Activated CD8-positive, alpha-beta memory T cell treated with anti-CD3 and anti-CD28 coated beads, Interleukin-2, amount 50 U/mL, for 1 hour (primary cell): ENCODE measurements at regions not wholly inside any gene's neighbourhood (a gene's known extent, or its start where the extent isn't known, plus 50 kb on each side); places are given as distances from the start of the nearest gene placed in this dataset.

ENCODE experiments used
- DNase-seq: peaks from one replicate; pipeline ENCODE4 v3.0.0-alpha.2; 2020; ENCODE audit errors: extremely low read depth

DNA sequence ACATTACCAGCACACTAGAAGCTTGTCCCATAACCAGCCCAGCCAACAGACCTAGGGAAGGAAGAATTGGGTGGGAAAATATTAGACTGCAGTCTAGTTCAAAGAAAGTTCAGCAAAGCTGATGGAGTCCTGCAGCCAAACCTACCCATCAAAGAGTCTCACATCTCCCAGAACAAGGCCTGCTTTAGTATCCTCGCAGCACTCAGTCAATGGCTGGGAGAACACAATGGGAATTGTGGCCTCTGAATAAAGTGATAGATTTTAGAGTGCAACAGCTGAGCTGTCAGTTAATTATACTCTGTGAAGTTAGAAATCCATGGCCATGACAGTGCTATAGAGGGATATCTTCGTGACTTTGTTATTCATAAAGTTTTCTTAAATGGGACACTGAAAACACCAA lies 207.2 kb upstream of the NAALADL2 start:
- no peak for DNase-seq

- DNase-seq, result no peak
Measured at GRCh38 chr3:174659511-174659910, 199.6 kb upstream of the NAALADL2 start.

DNA sequence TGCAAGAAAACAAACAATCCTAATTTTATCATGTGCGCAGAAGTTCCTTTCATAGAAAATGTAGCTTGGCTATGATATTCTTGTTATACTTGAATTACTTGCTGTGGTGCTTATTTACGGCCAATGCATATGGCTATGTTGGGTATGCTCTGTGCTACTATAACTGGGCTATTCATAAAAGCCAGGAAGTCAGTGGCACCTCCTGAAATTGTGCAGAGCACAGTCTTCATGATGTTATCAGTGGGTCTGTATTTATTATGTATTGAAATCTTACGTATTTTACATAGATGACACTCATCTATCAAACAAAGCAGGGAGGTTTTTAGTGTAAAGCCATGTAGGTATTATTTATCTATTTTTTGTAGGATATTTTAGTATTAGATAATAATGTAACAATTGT lies 196.5 kb upstream of the NAALADL2 start:
- DNase-seq, result no peak

GRCh38 chr3:174667386-174667785 lies 191.7 kb upstream of the NAALADL2 start:
- no peak for DNase-seq

GRCh38 chr3:174675406-174675805 lies 183.7 kb upstream of the NAALADL2 start:
- no peak for DNase-seq

DNA sequence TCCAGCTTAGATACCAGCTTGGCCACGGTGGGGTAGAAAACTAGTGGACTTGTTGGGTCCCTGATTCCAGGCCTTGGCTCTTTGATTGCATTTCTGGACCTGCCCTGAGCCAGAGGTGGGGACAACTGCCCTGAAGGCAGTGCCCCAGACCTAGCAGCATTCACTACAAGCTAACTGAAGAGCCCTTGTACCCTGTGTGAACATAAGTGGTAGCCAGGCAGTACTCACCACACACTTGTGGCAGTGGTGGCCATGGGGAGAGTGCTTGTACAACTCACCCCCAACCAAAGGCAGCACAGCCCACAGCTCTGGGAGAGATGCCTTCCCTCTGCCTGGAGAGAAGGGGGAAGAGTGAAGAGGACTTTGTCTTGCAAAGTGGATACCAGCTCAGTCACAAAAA lies 177.3 kb upstream of the NAALADL2 start:
- no peak for DNase-seq

- DNase-seq, result no peak
Measured at GRCh38 chr3:174685796-174686195, 173.3 kb upstream of the NAALADL2 start.

DNA sequence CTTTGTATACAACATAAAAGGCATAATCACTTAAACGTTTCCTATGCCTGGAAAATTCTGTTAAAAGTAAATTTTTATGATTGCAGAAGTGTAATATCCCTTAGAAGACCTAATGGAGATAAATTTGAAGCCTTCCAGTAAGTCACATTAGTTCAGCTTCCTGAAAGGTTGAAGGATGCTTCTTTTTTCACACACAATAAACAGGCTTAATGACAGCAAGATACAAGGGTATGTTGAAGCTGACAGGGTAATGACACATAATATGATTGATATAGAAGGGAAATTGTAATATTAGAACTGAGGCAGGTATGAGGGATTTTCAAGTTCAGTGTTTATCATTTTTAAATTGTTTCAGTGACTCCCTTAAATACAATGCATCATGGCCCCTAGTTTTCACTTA lies 161.8 kb upstream of the NAALADL2 start:
- no peak for DNase-seq

GRCh38 chr3:174700736-174701135 lies 158.4 kb upstream of the NAALADL2 start:
- DNase-seq, result no peak

- no peak for DNase-seq
Measured at GRCh38 chr3:174710612-174711011, 148.5 kb upstream of the NAALADL2 start.

DNA sequence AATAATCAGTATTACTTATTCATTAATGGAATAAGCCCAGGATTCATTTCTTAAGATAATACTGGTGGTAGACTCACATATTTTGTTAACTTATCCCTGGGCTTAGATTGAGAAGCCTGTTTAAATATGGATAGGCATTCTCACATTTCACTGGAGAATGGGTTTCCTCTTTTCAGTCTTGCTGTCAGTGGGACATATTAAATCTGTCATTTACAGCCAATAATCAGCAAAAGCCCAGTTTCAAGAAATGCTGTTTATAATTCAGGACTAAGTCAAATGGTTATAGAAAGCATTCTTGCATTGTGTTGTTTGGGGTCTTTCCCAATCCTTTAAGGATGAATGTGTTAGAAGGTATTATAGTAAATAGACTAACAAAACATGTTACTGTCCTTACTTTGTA lies 143.7 kb upstream of the NAALADL2 start:
- no peak for DNase-seq

DNA sequence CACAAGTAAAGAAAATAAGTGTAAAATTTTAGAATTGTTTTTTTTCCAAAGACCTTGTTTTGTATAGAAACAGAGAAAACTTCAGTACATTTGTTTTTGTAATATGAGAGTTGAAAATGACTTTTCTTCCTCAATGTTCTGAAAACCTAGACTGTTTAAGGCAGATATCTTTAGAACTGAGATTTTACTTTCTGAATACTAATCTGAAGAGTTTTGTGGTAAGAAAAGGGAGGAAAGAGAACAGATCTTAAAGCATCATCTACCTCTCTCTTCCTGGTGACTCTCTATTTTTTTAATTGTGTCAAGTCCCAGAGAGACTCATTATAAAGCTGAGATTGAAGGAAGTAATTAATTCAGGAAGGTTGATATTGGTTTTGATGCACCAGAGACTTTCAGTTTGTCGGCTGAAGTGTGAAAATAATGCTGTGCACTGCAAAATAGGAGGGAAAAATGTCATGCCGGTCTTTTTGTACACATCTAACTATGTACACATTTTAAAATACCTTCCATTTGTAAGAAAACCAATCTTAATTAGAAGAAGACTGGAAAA lies 142.1 kb upstream of the NAALADL2 start:
- DNase-seq, result no peak

- DNase-seq, result no peak
Measured at GRCh38 chr3:174720717-174721116, 138.4 kb upstream of the NAALADL2 start.

GRCh38 chr3:174725303-174725702 lies 133.8 kb upstream of the NAALADL2 start:
- DNase-seq, result no peak

DNA sequence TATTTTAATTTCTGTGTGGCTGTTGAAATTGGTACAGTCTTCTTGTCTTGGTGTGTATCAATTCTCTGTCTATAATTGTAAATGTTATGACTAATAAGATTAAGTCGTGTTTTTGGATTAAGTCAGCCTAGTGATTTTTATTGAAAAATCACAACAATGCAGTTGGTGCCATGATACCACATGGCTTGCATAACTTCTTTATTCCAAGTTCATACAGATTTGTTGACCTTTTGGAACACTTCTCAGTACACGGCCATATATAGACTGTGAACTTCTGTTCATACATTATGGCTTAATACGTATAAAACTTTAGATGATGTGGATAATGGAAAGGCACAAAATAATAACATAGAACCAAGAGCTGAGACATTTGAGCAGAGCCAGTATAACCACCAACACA lies 121.2 kb upstream of the NAALADL2 start:
- DNase-seq, result no peak

DNA sequence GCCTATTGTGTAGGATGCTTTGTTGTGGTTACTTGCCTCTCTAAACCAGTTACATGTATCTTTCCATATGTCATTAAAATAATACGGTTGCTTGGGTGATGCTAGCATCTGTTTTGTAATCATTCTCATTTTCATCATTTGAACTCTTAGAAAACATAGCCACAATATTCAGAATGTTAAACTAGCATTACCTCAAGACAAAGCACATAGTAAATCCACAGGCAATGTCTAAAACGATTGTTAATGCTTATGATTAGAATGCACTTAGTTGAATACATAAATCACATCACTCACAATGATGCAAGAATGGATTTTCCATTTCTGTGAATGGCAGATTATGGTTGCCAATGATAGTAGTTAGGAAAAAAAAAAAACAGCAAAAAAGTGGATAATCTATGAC lies 110.0 kb upstream of the NAALADL2 start:
- DNase-seq, result no peak

DNA sequence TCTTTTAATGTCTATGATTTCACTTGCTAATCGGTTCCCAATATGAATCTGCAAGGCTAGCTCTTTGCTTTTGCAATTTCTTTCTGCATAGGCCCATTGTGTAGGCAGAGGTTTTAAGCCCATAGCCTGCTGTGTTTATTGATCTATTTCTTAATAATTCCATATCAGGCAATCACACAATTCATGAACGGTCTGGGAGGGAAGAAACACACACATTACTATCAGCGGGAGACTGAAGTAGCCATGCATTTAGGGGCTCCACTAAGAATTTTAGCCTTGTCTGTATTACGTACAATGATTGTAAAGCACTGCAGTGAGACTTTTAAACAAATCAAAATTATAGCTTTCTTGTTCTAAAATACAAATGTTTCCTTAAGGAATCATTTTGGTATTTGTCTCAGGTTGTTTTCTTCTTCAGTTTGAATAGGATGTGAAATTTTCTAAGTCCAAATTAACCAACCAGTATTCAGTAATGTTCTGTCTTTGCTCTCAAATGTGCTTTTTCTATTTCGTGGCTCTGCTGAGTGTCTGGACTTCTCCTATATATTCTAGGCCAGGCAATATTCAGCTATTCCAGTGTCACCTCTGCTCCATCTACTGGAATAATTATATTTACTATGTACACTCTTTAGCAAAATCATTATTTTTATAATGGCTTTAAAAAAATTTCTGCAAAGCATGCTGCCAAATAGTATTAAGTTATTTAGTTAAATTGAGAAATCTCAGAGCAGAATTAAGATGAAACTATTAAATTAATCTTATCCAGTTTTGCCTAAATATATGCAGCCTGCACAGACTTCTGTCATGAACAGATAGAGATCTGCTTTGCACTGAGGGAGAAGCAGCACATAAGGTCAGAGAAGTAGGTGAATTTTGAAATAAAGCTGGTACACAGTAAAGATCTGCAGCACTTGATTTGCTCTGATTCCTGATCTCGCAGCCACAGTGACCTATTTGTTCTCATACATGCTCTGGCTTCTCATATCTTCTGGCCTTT lies 103.0 kb upstream of the NAALADL2 start:
- DNase-seq, result no peak

GRCh38 chr3:174758943-174759342 lies 100.2 kb upstream of the NAALADL2 start:
- no peak for DNase-seq

DNA sequence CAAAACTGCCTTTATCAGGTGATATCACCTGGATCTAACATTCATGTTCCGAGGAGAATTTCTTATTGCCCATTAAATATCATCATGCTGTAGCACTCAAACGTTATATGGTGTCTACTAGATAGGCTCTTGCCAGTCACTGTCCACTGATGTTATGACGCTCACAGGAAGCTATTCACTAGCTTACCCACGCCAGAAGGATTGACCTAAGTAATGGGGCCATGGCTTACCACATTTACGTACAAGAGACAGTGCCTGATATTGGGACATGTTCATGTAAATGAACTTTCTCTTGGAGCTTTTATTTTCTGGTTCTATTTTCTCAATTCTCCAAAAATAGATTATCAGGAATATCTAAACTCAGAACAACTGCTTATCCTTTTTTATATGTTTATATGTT lies 91.7 kb upstream of the NAALADL2 start:
- DNase-seq, result no peak

DNA sequence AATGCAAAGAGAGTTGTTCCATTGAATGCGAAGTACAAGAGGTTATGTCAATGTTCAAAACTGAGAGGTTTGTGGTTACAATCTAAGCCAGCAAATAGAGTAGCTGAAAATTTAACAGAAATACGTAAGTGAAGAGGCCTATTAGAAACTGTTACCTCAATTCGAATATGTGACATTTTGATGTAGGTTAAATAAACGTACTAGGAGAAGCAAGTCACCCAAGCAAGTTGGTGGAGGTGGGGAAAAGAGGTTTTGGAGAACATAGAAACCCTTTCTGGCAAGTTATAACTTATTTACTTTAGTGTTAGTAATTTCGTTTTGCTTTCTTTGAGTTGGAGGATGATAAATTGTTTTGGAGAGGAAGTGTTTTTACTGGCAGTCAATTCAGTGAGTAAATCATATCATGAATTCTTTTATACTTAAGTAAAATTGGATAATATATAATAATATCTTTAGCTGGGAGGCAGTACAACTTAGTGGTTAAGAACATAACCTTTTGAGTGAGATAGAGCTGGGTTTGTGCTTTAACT lies 91.2 kb upstream of the NAALADL2 start:
- no peak for DNase-seq

DNA sequence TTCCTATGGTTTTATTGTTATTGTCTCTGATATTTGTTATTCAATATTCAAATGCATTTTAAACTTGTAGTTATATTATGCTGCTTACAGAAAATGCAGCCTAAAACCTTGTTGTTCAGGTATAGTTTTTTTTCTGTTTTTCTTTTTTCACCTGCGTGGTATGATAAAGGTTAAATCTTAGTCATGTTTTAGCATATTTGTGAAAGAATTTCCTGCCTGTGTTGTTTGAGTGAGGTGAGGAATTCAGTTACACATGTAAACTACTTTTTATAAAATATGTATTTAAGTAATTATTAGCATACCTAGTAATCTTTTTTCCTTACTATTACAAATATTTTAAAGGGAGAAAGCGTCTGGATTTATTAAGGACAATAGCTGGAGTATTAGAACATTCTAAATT lies 90.0 kb upstream of the NAALADL2 start:
- DNase-seq, result no peak

- no peak for DNase-seq
Measured at GRCh38 chr3:174775603-174776002, 83.5 kb upstream of the NAALADL2 start.

GRCh38 chr3:174776123-174776522 lies 83.0 kb upstream of the NAALADL2 start:
- no peak for DNase-seq
